Activated CD4-positive, alpha-beta T cell treated with anti-CD3 and anti-CD28 coated beads, Interleukin-2, amount 50 U/mL, for 4 hours (primary cell): ENCODE measurements at regions not wholly inside any gene's neighbourhood (a gene's known extent, or its start where the extent isn't known, plus 50 kb on each side); places are given as distances from the start of the nearest gene placed in this dataset.

ENCODE experiments used
- DNase-seq, 2 experiments: peaks; one replicate each; pipeline ENCODE4 v3.0.0-alpha.2; 2020

GRCh38 chr3:117926819-117927218 lies 1107.8 kb downstream of the IGSF11 start:
- no peak for DNase-seq

DNA sequence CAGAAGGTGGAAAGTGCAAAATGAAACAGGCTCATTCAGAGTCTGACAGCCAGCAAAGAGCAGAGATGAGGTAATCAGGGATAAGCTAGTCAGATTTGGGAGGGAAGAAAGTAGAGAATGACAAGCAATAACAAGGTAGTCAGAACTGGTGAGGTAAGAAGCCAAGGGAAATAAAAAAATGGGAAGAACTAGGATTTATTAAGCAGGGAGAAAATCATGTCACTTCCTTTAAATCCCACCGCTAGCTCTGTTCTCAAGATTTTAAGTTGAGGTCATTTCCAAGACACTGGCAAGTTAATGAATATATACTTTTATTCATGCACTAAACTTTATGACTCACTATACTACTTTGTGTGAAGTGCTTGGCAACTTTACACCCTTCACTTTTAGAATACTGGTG lies 1106.8 kb downstream of the IGSF11 start:
- DNase-seq = no peak

DNA sequence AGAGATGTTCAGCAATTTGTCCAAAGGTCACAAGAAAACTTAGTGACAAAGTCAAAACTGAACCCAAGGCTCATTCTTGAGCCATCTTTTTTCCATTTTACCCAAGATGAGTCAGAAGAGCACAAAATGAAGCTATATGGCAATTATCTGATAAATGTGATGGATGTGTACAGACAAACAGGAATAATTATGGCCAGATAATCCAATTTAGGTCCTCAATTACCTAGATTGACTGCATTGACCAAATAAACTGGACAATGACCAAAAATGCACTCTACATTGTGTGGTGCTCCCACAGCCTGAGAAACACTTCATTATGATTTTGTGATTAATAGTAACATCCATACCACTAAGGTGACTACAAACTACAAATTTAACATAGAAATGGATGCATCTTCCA lies 1105.8 kb downstream of the IGSF11 start:
- no peak for DNase-seq

GRCh38 chr3:117932441-117932840 lies 1102.2 kb downstream of the IGSF11 start:
- no peak for DNase-seq

DNA sequence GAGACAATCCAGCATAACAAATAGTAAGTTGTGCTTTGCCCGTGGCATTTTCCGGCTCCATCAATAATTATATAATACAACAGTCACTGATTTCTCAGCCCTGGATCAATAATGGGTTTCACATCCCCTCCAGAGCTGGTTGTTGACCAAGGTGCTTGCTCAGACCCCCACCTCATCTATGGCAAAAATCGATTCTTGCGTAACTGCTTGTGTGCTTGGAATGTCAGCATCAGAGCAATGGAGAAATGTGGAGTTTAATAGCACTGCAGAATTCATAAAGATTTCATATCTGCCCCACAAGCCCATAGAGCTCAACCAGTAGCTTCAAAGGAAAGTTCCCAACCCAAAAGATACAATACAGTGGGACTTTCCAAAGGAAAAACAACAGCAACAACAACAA lies 1098.5 kb downstream of the IGSF11 start:
- no peak for DNase-seq

DNA sequence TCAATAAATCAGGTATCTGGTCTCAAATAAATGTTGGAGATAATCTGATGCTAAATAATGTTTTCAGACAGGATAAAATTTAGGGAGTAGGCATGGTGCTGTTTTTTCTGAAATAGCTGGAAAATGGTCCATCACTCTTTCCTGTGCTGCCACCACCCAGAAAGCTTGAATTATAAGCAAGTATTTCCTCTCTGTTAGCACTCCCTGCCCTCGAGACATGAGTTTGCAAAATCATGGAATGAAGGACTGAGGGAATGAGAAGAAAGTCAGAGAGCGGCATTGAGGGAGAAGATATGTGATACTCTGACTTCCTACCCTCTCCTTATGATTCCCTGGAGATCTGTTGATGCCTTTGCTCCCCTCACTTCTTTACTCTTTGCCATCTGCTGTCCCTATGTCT lies 1095.7 kb downstream of the IGSF11 start:
- DNase-seq = no peak

- DNase-seq = no peak
These were observed 1095.1 kb downstream of the IGSF11 start for GRCh38 chr3:117939425-117940027.

DNA sequence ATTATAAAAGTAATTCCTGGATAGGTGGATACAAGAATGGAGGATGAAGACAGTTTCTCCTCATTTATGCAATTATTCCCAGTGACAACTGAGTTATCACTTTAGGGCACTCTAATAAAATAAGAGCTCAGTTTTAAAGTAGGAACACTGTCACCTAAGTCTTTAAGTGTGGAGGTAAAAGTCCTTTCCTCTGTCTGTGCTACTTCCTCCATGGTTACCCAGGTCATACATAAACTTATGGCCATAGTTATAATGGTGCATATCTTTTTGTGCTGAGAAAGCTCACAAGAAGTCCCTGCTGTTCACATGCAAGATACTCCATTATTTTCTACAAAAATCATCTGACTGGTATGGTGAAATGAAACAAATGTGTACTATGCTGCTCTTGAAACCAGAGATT lies 1093.6 kb downstream of the IGSF11 start:
- DNase-seq = no peak

- DNase-seq = no peak
These were observed 1092.9 kb downstream of the IGSF11 start for GRCh38 chr3:117941756-117942155.

DNA sequence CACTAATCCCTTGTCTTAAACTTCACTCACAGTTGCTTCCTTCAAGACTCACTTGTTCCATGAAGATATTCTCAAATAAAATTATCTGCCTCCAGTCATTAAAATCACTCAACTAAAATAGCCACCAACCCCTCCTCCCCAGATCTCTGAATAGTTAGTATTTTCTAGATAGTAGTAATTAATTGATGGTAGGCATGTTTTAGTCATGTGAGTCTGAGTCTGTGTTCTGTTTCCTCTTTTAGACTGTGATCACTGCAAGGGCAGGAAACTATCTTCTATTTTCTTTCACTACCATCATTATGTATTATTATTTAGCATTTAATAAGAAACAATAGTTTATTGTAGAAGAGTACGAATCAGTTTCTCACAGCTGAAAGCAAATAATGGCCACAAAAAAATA lies 1080.5 kb downstream of the IGSF11 start:
- DNase-seq = no peak

- DNase-seq = no peak
These were observed 1079.5 kb downstream of the IGSF11 start for GRCh38 chr3:117955196-117955595.

DNA sequence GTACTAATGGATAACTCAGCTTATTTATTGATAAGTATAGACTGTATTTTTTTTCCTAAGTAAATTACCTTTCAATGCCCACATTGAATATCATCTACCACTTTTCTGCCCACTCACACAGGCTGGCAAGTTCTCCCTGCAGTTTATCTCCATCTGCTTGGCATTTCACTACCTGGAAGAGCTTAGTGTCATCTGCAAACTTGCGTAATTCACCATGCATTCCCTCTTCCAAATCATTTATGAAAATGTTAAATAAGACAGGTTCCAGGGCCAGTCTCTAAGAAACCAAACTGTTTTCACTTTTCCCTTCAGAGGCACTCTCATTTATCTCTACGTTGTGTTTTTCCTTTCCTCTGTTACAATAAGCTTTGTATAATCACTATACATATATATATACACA lies 1076.6 kb downstream of the IGSF11 start:
- no peak for DNase-seq

GRCh38 chr3:117962750-117963149 lies 1071.9 kb downstream of the IGSF11 start:
- no peak for DNase-seq

- DNase-seq = no peak
These were observed 1070.8 kb downstream of the IGSF11 start for GRCh38 chr3:117963858-117964257.

DNA sequence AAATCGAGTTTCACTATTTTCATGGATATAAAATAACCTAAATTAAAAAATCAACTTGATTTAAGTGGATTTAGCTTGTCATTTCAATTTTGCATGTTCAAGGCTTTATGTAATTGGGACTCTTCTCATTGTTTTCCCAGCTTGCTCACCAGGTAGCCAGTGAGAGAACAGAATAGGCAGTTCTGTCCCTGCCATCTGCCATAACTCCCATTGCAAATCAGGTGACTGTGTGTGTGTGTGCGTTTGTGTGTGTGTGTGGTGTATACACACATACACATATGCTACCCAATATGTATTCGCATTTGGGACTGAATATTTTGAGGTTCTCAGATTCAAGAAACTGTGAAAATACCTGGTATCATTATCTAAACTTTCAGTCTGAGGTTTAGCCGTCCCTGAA lies 1069.8 kb downstream of the IGSF11 start:
- no peak for DNase-seq

DNA sequence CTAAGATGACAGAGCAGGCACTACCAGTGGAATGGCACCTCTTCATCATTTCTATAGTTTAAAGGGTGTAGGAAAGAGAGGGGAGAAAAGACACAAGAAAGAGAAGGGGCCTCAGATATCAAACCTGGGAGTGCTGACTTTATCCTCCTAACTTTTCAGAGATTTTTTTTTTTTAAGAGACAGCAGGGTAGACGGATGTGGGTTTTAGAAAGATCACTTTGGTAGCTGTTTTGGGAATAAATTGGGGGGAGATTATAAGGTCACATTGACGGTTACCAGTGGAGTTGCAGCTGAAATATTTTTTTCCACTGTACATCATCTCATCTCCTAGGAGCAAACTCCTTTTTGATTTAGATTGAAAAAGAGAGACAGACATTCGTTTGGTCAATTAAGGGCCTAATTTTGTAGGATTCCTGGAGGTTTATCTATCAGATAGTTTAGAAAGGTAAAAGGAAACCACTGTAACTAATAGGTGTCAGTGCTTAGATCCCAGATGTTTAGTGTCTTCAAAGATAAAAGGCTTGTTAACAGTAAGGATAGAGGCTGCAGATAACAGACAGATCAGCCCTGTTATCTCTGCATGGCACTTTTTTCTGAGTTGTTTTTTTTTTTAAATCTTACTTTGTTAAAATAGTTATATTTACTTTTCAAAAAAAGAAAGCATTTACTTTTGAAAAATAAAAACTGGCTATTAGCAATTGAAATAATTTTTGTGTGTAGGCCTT lies 1057.0 kb downstream of the IGSF11 start:
- DNase-seq = no peak

DNA sequence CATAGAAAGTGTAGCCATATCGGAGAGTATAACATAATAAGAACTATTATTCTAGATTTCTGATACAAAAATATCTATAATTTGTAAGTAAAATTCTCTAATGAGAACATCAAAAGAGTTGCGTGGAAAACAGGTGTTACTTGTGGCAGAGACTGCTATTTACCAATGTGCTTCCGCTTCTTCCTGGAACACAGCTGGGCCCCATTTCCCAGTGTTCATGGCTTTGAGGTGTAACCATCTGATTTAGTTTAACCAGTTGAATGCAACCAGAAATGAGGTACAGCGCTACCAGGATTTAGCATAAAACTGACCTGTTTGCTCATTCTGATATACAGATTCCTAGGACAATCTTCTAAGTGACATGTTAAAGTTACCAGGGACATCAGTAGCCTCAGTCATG lies 1055.2 kb downstream of the IGSF11 start:
- DNase-seq = no peak

DNA sequence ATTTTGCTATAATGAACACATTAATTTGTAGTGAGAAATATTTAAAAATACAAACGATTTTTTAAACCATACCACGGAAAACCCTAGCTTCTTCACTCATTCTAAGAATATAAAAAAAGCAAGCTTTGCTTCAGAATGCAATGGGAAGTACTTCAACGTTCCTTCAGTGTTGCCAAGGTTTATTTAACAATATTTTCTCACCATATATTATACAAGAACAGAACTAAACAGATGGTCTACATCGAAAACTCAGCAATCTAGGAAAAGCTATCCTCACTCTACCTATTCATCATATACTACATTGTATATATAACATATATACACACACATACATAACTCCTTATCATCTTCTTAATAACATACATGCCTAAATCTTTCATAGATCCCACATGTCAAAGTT lies 1047.4 kb downstream of the IGSF11 start:
- no peak for DNase-seq

GRCh38 chr3:117989982-117990381 lies 1044.7 kb downstream of the IGSF11 start:
- DNase-seq = no peak

DNA sequence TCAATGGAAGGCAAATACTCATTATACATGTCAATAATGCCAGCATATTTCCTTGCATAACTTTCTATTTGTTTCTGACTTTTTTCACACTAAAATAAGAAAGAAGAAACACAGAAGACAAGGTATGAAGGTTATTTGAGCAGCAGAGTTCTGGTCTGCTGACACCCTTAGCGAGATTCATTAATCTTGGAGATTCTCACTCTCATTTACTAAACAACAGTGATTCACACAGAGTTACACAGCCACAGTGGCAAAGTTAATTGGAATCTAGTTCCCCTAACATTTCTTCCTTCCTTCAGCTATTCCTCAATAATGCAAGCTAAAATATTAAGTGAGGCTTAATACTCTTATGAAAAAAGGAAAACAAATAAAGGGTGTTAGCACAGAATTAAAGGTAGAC lies 1044.0 kb downstream of the IGSF11 start:
- no peak for DNase-seq

DNA sequence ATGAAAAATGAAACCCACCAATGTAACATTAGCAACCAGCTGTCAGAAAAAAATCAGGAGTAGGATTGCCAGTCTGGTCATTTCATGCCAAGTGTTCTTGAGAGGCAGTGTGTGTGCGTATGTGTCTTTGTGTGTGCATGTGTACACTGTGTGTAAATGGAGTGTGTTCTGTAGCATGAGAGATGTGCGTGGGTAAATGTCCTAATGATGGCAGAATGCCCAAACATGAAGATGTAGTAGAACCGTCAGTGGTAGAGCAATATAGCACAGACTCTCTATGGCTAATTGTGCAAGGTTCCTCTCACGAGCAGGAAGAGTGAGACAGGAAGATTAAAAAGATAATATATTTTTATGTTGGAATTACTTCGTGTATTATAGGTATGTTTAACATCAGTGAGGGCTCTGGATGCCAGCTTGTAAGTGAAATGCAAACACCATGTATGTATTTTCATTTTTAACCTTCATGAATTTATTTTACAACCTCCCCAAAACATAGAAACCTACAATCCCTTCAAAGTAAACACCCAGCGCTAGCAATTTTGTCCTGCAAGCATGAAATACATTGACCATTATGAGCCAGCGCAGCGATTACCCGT lies 1038.7 kb downstream of the IGSF11 start:
- DNase-seq = no peak

DNA sequence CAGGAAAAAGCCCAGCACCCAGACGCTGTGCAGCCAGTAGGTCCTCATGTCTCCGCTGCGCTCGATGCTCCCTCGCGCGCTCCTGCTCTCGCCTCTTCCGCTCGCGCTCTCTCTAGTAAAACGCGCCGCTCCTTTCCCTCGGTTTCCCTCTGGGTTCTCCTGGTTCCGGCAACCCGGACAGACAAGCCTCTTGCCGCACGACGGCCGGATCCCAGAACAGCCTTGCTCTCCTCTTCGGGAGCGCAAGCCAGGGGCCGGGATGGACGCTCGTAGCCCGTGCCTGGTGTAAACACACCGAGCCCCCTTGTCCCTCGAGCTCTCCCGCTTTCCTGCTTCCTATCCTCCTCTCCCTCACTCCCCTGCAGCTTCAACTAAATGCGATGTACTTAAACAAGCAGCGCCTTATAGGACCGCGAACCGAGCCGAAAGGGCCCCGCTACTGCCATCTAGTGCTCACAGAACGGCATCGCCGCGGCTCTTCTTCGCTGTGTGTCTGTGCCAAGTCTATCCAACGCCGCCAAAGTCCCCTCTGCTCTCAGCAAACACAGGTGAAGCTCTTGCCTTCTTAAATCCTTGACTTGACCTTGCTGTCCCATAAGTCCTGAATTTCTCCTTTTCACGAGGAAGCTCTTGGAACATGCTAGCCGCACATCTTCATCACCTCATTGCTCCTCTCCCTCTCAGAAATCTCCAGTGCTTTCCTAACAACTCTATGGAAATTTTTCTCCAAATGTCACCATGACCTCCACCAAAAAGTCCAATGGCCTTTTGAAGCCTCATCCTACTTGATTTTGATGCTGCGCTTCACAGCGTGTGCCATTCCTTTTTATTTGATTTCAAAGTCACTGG lies 1037.2 kb downstream of the IGSF11 start:
- DNase-seq = peak in 1 of 2 experiments; percentile 3

DNA sequence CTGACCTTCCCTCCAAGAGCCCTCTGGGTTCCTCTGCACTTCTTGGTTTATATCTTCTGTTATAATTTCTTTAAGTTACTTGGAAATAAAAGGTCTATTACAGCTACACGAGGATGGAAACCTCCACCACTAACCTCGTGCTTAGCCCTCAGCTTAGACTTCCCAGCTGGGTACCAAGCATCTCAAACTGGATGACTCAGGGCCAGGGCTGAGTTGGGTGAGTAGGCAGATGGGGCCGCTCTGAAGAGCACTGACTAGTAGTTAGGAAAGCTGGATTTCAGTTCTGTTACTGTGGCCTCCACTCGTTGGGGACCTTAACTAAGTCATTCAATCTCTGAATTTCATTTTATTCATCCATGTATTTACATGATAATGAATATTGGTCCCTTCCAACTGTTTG lies 1036.6 kb downstream of the IGSF11 start:
- DNase-seq = no peak

DNA sequence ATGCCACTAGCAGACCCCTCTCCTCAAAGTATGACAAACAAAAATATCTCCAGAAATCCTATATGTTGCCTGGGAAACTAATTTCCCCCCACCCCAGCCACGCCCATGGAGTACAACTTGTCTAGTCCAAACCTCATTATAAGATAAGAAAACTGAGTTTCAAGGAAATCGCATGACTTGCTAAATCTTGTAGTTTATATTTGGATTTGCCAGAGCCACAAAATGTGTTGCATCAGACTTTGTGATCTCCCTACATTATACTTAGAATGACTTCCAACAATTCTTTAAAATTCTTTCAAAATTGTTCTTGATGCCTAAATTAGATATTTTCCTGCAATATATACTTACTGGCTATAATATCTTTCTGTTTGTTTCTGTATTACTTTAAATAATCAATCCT lies 1034.4 kb downstream of the IGSF11 start:
- no peak for DNase-seq
